PC-3 (cell line): ENCODE measurements at regions not wholly inside any gene's neighbourhood (a gene's known extent, or its start where the extent isn't known, plus 50 kb on each side); places are given as distances from the start of the nearest gene placed in this dataset.

ENCODE experiments used
- ATAC-seq: fragments of 200-7000 bp; cut with Tn5 transposase; 2 replicates; pipeline ENCODE4 v1.9.1; 2020; ENCODE audit warnings: mild to moderate bottlenecking, moderate library complexity
- BruUV-seq: library from RNA; stranded (reverse); fragments of 400-500 nt; replicated peaks from 2 replicates; lab custom pipeline; 2021; lab: Mats Ljungman, UMichigan
- CTCF ChIA-PET: fragments of 300-600 bp; sonication (Branson Sonifier 250); formaldehyde crosslinking; loops from one replicate; lab custom pipeline; 2022; ENCODE audit warnings: antibody characterized with exemption; lab: Charles Lee
- POLR2A ChIA-PET: fragments of 300-600 bp; sonication (Branson Sonifier 250); formaldehyde crosslinking; loops from one replicate; lab custom pipeline; 2022; ENCODE audit warnings: antibody characterized with exemption; ENCODE audit not compliant: unreplicated experiment; lab: Charles Lee
- DNase-seq: peaks from one replicate; pipeline ENCODE4 v3.0.0-alpha.2; 2015
- H2AFZ ChIP-seq: fragments of 300-600 bp; sonication (generic); 2 replicates; pipeline ENCODE4 v1.6.0; 2016; ENCODE audit warnings: antibody characterized with exemption, low read length
- H3F3A ChIP-seq: fragments of 300-600 bp; sonication (generic); one replicate; pipeline ENCODE4 v1.6.0; 2017; ENCODE audit warnings: antibody characterized with exemption, low read length, control low read depth, mild to moderate bottlenecking; ENCODE audit not compliant: unreplicated experiment
- H3K27ac ChIP-seq: fragments of 300-600 bp; sonication (generic); 2 replicates; pipeline ENCODE4 v1.5.1; 2016; ENCODE audit warnings: mild to moderate bottlenecking, low read length
- H3K27me3 ChIP-seq: fragments of 300-600 bp; sonication (generic); 2 replicates; pipeline ENCODE4 v1.6.1; 2016; ENCODE audit warnings: low read length, mixed read lengths
- H3K36me3 ChIP-seq: fragments of 300-600 bp; sonication (generic); 2 replicates; pipeline ENCODE4 v1.6.1; 2016; ENCODE audit warnings: low read depth, mixed run types, low read length, mixed read lengths
- H3K4me1 ChIP-seq: fragments of 300-600 bp; sonication (generic); 2 replicates; pipeline ENCODE4 v1.5.1; 2016; ENCODE audit warnings: low read length; ENCODE audit not compliant: insufficient read depth
- H3K4me2 ChIP-seq: fragments of 300-600 bp; sonication (generic); 2 replicates; pipeline ENCODE4 v1.6.0; 2016; ENCODE audit warnings: low read length
- H3K4me3 ChIP-seq: fragments of 300-600 bp; sonication (generic); 2 replicates; pipeline ENCODE4 v1.5.1; 2016; ENCODE audit warnings: mild to moderate bottlenecking, low read length, mixed read lengths
- H3K79me2 ChIP-seq: fragments of 300-600 bp; sonication (generic); 2 replicates; pipeline ENCODE4 v1.6.1; 2017; ENCODE audit warnings: low read length, mixed read lengths
- H3K9ac ChIP-seq: fragments of 300-600 bp; sonication (generic); 2 replicates; pipeline ENCODE4 v1.6.0; 2016; ENCODE audit warnings: mild to moderate bottlenecking, low read length
- H3K9me2 ChIP-seq: fragments of 300-600 bp; sonication (generic); replicated peaks from 2 replicates; pipeline ENCODE4 v1.6.1; 2016; ENCODE audit warnings: mixed run types, low read length, mixed read lengths
- H3K9me3 ChIP-seq: fragments of 300-600 bp; sonication (generic); 2 replicates; pipeline ENCODE4 v1.6.1; 2016; ENCODE audit warnings: low read length, mixed read lengths
- H4K20me1 ChIP-seq: fragments of 300-600 bp; sonication (generic); 2 replicates; pipeline ENCODE4 v1.6.1; 2016; ENCODE audit warnings: low read length, mixed read lengths
- CTCF ChIP-seq: fragments of 300-600 bp; sonication (generic); conservative IDR thresholded peaks from 2 replicates; pipeline ENCODE4 v1.5.1; 2017; ENCODE audit warnings: antibody characterized with exemption, low read depth, mild to moderate bottlenecking, low read length
- EZH2 ChIP-seq: fragments of 300-600 bp; sonication (generic); IDR thresholded peaks from one replicate; pipeline ENCODE4 v1.6.1; 2017; ENCODE audit warnings: antibody characterized with exemption, mild to moderate bottlenecking, low read length; ENCODE audit not compliant: unreplicated experiment
- EZH2phosphoT487 ChIP-seq: fragments of 300-600 bp; sonication (generic); IDR thresholded peaks from 2 replicates; pipeline ENCODE4 v1.6.1; 2018; ENCODE audit warnings: mild to moderate bottlenecking, antibody characterized with exemption, low read length, borderline replicate concordance
- intact Hi-C: fragments of 100-400 bp; cut with micrococcal nuclease; formaldehyde crosslinking; loops from 2 replicates; pipeline ENCODE4 v1.9.0; 2023

- H3K9me3 ChIP-seq, result no peaks in the 10 kb centered on the region
- no TSS peak for BruUV-seq
- intact Hi-C loops, result no loop called here
- POLR2A ChIA-PET, result no interaction called here
- no peaks in the 10 kb centered on the region for H3K36me3 ChIP-seq
- no peak for ATAC-seq
- no peaks in the 10 kb centered on the region; the same call in 1 of the 2 replicates for H3K4me1 ChIP-seq
- no peak overlapping the region for H2AFZ ChIP-seq
- H3K27me3 ChIP-seq, result no peaks in the 10 kb centered on the region
- H3K4me3 ChIP-seq, result no peak overlapping the region
- H3K4me2 ChIP-seq, result no peak overlapping the region
- H3F3A ChIP-seq, result no peaks in the 10 kb centered on the region
- CTCF ChIA-PET, result no interaction called here
- TF ChIP-seq CTCF, result no peak
- no peak for TF ChIP-seq EZH2phosphoT487
- TF ChIP-seq EZH2, result no peak
- no peak for DNase-seq
- H4K20me1 ChIP-seq, result no peaks in the 10 kb centered on the region
- H3K9me2 ChIP-seq, result no peaks in the 10 kb centered on the region
- no peak overlapping the region for H3K27ac ChIP-seq
- no peaks in the 10 kb centered on the region for H3K79me2 ChIP-seq
- no peak overlapping the region for H3K9ac ChIP-seq
Measured at GRCh38 chr2:156753766-156754165, 317.6 kb downstream of the GPD2 start.

GRCh38 chr2:156756516-156756915 lies 320.3 kb downstream of the GPD2 start:
- no peak overlapping the region for H3K4me3 ChIP-seq
- no peaks in the 10 kb centered on the region for H3K79me2 ChIP-seq
- intact Hi-C loops, result no loop called here
- no peaks in the 10 kb centered on the region for H3K9me3 ChIP-seq
- H3K36me3 ChIP-seq, result no peaks in the 10 kb centered on the region
- no peaks in the 10 kb centered on the region for H4K20me1 ChIP-seq
- POLR2A ChIA-PET, result no interaction called here
- H3K4me2 ChIP-seq, result no peak overlapping the region
- no TSS peak for BruUV-seq
- H3K27ac ChIP-seq, result no peak overlapping the region
- no peaks in the 10 kb centered on the region; the same call in 1 of the 2 replicates for H3K4me1 ChIP-seq
- CTCF ChIA-PET, result no interaction called here
- H3K9ac ChIP-seq, result no peak overlapping the region
- no peak for DNase-seq
- no peak overlapping the region for H2AFZ ChIP-seq
- peak; percentile 24; the same call in 1 of the 2 replicates for ATAC-seq
- no peaks in the 10 kb centered on the region for H3K9me2 ChIP-seq
- no peaks in the 10 kb centered on the region for H3K27me3 ChIP-seq
- no peaks in the 10 kb centered on the region for H3F3A ChIP-seq
- TF ChIP-seq CTCF (no peak), EZH2 (no peak), EZH2phosphoT487 (no peak)

- no peak overlapping the region for H3K4me2 ChIP-seq
- intact Hi-C loops, result no loop called here
- H3K9me3 ChIP-seq, result no peaks in the 10 kb centered on the region
- no peaks in the 10 kb centered on the region for H3K79me2 ChIP-seq
- H3K9me2 ChIP-seq, result no peaks in the 10 kb centered on the region
- ATAC-seq, result no peak
- H3K4me1 ChIP-seq, result no peaks in the 10 kb centered on the region
- DNase-seq, result no peak
- ChIA-PET POLR2A (no interaction called here), CTCF (no interaction called here)
- H3K27ac ChIP-seq, result no peak overlapping the region
- no peaks in the 10 kb centered on the region for H4K20me1 ChIP-seq
- no peak overlapping the region for H2AFZ ChIP-seq
- H3K27me3 ChIP-seq, result no peaks in the 10 kb centered on the region
- TF ChIP-seq EZH2, result no peak
- no peak for TF ChIP-seq EZH2phosphoT487
- no peak for TF ChIP-seq CTCF
- H3F3A ChIP-seq, result no peaks in the 10 kb centered on the region
- H3K9ac ChIP-seq, result no peak overlapping the region
- H3K36me3 ChIP-seq, result no peaks in the 10 kb centered on the region
- H3K4me3 ChIP-seq, result no peak overlapping the region
- no TSS peak for BruUV-seq
Measured at GRCh38 chr2:156763174-156763573, 327.0 kb downstream of the GPD2 start.
